AG09309 (cell line): ENCODE measurements at regions not wholly inside any gene's neighbourhood (a gene's known extent, or its start where the extent isn't known, plus 50 kb on each side); places are given as distances from the start of the nearest gene placed in this dataset.
"Not testable (repeated sequence)": the region's sequence is repeated elsewhere in the genome, so short reads cannot be mapped to it uniquely, and the experiment has no call there.

Source experiments
- DNase-seq: peaks from one replicate; pipeline ENCODE4 v3.0.0-alpha.2; 2010; ENCODE audit warnings: low read depth
- H3K4me3 ChIP-seq: 2 replicates; pipeline ENCODE4 v1.5.1; 2011; ENCODE audit warnings: mild to moderate bottlenecking, low read depth, low read length, moderate library complexity; ENCODE audit not compliant: control insufficient read depth
- TF ChIP-seq, protein P1 (sequence below): IDR thresholded peaks from 2 replicates; pipeline ENCODE4 v1.5.1; 2011; ENCODE audit warnings: mild to moderate bottlenecking, low read depth, low read length, inconsistent platforms; ENCODE audit not compliant: insufficient read depth, control insufficient read depth; ENCODE audit errors: missing control alignments

DNA sequence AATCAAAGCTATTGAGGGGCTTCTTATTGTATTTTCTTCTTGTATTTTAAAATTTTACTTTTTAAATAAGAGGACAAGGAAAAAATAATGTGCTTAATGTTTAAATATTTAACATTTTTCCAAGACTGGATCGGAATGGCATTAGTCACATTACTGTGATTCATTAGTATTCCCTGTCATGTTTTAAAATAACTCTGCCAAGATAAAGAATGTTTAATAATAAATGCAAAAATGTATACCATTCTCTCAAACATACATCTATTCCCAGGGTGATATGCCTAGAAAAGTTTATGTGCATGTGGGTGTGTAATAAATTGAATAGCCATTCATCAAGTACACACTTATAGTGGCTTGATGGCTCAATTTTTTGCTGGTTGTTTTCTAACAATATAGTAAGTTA lies 936.1 kb downstream of the PLOD2 start:
- no peak overlapping the region for H3K4me3 ChIP-seq
- TF ChIP-seq, protein P1, sequence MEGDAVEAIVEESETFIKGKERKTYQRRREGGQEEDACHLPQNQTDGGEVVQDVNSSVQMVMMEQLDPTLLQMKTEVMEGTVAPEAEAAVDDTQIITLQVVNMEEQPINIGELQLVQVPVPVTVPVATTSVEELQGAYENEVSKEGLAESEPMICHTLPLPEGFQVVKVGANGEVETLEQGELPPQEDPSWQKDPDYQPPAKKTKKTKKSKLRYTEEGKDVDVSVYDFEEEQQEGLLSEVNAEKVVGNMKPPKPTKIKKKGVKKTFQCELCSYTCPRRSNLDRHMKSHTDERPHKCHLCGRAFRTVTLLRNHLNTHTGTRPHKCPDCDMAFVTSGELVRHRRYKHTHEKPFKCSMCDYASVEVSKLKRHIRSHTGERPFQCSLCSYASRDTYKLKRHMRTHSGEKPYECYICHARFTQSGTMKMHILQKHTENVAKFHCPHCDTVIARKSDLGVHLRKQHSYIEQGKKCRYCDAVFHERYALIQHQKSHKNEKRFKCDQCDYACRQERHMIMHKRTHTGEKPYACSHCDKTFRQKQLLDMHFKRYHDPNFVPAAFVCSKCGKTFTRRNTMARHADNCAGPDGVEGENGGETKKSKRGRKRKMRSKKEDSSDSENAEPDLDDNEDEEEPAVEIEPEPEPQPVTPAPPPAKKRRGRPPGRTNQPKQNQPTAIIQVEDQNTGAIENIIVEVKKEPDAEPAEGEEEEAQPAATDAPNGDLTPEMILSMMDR, result no peak
- DNase-seq, result no peak

DNA sequence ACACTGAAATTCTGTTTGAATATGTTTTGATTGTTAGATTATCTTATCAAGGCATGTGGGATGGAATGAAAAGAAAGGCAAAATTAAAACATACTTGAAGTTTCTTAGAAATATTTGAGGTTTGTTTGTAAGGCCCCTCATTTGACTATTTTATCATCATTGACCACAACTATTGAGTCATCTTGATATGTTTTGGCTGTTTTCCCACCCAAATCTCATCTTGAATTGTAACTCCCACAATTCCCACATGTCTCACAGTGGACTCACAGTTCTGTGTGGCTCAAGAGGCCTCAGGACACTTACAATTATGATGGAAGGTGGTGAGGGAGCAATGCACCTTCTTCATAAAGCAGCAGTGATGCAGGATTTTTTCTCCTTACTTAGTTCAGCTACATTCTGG lies 917.1 kb downstream of the PLOD2 start:
- peak; percentile 79 for DNase-seq
- TF ChIP-seq, protein P1, result no peak
- H3K4me3 ChIP-seq, result no peak overlapping the region

DNA sequence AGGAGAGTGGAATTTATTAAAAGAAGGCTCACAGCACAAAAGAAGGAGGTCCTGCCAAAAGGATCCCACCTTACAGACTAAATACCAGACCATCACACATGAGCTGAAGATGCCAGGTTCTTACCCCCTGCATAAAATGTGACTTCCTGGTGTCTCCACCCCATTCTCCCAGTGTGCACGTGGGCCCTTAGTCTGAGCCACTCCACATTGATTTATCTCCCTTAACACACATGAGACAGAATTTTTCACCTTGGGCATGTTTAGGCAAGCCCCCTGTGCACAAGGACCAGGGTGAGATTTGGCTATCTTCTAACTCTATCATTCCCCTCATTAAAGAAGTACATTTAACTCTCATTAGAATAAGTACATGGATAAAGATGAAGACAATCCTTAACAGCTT lies 916.7 kb downstream of the PLOD2 start:
- TF ChIP-seq, protein P1, result no peak
- no peak for DNase-seq
- no peak overlapping the region for H3K4me3 ChIP-seq

DNA sequence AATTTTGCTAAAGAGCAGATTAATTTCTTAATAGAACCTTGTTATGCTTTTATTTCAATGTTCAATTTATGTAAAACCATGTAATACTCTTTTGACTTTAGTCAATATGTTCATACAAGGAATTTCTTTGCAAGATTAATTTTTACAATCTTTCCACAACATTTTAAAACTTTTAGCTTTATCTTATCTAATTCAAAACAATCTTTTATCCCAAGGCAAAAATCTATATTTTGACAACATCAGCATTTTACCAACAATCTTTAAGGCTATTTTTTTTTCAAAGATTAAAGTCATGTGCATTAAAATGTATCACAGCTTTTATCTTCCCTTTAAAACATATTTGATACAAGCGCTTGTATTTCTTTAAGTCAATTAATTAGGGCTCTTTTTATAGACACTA lies 914.7 kb downstream of the PLOD2 start:
- DNase-seq, result no peak
- TF ChIP-seq, protein P1, result no peak
- no peak overlapping the region for H3K4me3 ChIP-seq

DNA sequence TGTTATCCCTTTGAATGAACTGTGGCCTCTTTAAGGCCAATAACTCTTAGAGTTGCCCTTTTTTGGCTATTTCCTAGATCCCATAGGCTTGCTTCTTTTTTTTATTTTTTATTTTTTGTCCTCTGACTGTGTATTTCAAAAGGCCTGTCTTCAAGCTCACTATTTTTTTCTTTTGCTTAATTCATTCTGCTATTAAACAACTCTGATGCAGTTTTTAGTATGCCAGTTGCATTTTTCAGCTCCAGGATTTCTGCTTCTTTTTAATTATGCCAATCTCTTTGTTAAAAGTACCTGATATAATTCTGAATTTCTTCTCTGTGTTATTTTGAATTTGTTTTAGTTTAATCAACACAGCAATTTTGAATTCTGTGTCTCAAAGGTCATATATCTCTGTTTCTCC lies 912.1 kb downstream of the PLOD2 start:
- TF ChIP-seq, protein P1, result no peak
- no peak for DNase-seq
- no peak overlapping the region for H3K4me3 ChIP-seq

DNA sequence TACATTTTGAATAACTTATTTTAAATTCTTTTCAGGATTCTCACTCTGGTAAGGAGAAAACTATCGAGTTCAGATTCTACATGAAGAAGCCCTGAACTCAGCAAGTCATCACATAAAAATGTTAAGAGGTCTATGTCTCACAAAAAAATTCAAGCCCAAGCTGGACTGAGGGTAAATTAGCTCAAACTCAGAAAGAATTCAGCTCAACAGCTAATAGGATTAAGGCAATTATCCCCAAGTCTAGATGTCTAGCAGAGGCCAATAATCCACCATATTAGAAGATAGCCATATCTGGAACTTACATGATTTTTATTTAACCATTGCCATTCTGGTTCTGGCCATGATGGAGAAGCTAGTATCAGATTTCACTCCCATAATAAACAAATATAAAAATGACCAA lies 909.7 kb downstream of the PLOD2 start:
- DNase-seq, result no peak
- TF ChIP-seq, protein P1, result no peak
- H3K4me3 ChIP-seq, result no peak overlapping the region

DNA sequence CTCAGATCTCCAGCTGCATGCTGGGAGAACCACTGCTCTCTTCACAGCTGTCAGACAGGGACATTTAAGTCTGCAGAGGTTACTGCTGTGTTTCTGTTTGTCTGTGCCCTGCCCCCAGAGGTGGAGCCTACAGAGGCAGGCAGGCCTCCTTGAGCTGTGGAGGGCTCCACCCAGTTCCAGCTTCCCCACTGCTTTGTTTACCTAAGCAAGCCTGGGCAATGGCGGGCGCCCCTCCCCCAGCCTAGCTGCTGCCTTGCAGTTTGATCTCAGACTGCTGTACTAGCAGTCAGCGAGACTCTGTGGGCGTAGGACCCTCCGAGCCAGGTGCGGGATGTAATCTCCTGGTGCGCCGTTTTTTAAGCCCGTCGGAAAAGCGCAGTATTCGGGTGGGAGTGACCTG lies 903.0 kb downstream of the PLOD2 start:
- not testable (repeated sequence) for H3K4me3 ChIP-seq, DNase-seq
